Endothelial cell of umbilical vein (primary cell): ENCODE measurements at regions not wholly inside any gene's neighbourhood (a gene's known extent, or its start where the extent isn't known, plus 50 kb on each side); places are given as distances from the start of the nearest gene placed in this dataset.

ENCODE experiments used
- BruUV-seq: library from RNA; stranded (reverse); fragments of 400-500 nt; replicated peaks from 2 replicates; lab custom pipeline; 2021; lab: Mats Ljungman, UMichigan
- CTCF ChIA-PET: fragments of 300-600, 350-600 bp; sonication (Branson Sonifier 250); formaldehyde crosslinking; loops from one replicate; lab custom pipeline; 2021; ENCODE audit warnings: antibody characterized with exemption, inconsistent platforms; lab: Charles Lee
- POLR2A ChIA-PET: fragments of 300-600, 350-600 bp; sonication (Branson Sonifier 250); formaldehyde crosslinking; loops from one replicate; lab custom pipeline; 2021; ENCODE audit warnings: antibody characterized with exemption, inconsistent platforms; lab: Charles Lee
- DNase-seq: peaks from one replicate; pipeline ENCODE4 v3.0.0-alpha.2; 2011; ENCODE audit warnings: low read depth, low spot score
- FAIRE-seq: peaks from 2 replicates; lab custom pipeline; 2011; peaks lifted over from hg19 to GRCh38; lab: Jason Lieb, UNC
- H2AFZ ChIP-seq: 2 replicates; pipeline ENCODE4 v1.6.0; 2012; ENCODE audit warnings: low read depth, low read length, control low read depth, inconsistent platforms
- H3K27ac ChIP-seq: 2 replicates; pipeline ENCODE4 v1.5.1; 2011; ENCODE audit warnings: low read depth, mild to moderate bottlenecking, control low read depth, low read length, moderate library complexity; ENCODE audit not compliant: insufficient read depth
- H3K27me3 ChIP-seq, 2 experiments: 2 replicates each; pipeline versions ENCODE4 v1.6.0 to v1.6.1; 2011; ENCODE audit warnings: low read length in 2 of 2, mixed read lengths in 1 of 2; ENCODE audit not compliant: control insufficient read depth in 2 of 2, insufficient read depth in 2 of 2
- H3K36me3 ChIP-seq, 2 experiments: 2 replicates in 1 of 2; 3 replicates in 1 of 2; pipeline ENCODE4 v1.5.1; 2011; ENCODE audit warnings: low read length in 2 of 2, mild to moderate bottlenecking in 1 of 2, moderate library complexity in 1 of 2; ENCODE audit not compliant: control insufficient read depth in 2 of 2, insufficient read depth in 2 of 2; ENCODE audit errors: extremely low read depth in 1 of 2
- H3K4me1 ChIP-seq: 3 replicates; pipeline ENCODE4 v1.5.1; 2011; ENCODE audit warnings: mild to moderate bottlenecking, low read length; ENCODE audit not compliant: control insufficient read depth, insufficient read depth; ENCODE audit errors: extremely low read depth
- H3K4me2 ChIP-seq: 2 replicates; pipeline ENCODE4 v1.6.1; 2011; ENCODE audit warnings: low read length, control low read depth, mixed read lengths; ENCODE audit not compliant: insufficient read depth
- H3K4me3 ChIP-seq, 3 experiments: fragments of 200-600 bp in 1 of 3; sonication (generic), shearing (Covaris generic) in 1 of 3; replicated peaks in 1 of 3; 2 replicates each; pipeline ENCODE4 v1.5.1; 2011 to 2016; ENCODE audit warnings: control low read depth in 3 of 3, low read length in 3 of 3, mild to moderate bottlenecking in 2 of 3, inconsistent platforms in 1 of 3, low read depth in 1 of 3, moderate library complexity in 1 of 3; ENCODE audit not compliant: insufficient read depth in 1 of 3
- H3K79me2 ChIP-seq: 2 replicates; pipeline ENCODE4 v1.6.0; 2012; ENCODE audit warnings: low read length, inconsistent platforms; ENCODE audit not compliant: control insufficient read depth, insufficient read depth
- H3K9ac ChIP-seq: replicated peaks from 2 replicates; pipeline ENCODE3; 2011; ENCODE audit warnings: low read length, control low read depth; ENCODE audit not compliant: insufficient read depth; ENCODE audit errors: extremely low read depth
- H3K9me1 ChIP-seq: replicated peaks from 3 replicates; pipeline ENCODE4 v1.6.0; 2011; ENCODE audit warnings: mild to moderate bottlenecking, low read length; ENCODE audit not compliant: control insufficient read depth, insufficient read depth; ENCODE audit errors: extremely low read depth
- H3K9me3 ChIP-seq: replicated peaks from 2 replicates; pipeline ENCODE4 v1.5.1; 2012; ENCODE audit warnings: low read length, inconsistent platforms; ENCODE audit not compliant: control insufficient read depth, insufficient read depth
- H4K20me1 ChIP-seq: replicated peaks from 2 replicates; pipeline ENCODE3; 2011; ENCODE audit warnings: mild to moderate bottlenecking, low read length; ENCODE audit not compliant: control insufficient read depth, insufficient read depth; ENCODE audit errors: extremely low read depth
- EZH2 ChIP-seq: IDR thresholded peaks from 2 replicates; pipeline ENCODE4 v1.6.1; 2012; ENCODE audit warnings: borderline replicate concordance, low read depth, mild to moderate bottlenecking, moderate library complexity, low read length, inconsistent platforms; ENCODE audit not compliant: severe bottlenecking
- FOS ChIP-seq: IDR thresholded peaks from 2 replicates; pipeline ENCODE4 v1.6.1; 2011; ENCODE audit warnings: mild to moderate bottlenecking, low read length, moderate library complexity, borderline replicate concordance; ENCODE audit not compliant: insufficient read depth
- GATA2 ChIP-seq: IDR thresholded peaks from 2 replicates; pipeline ENCODE4 v1.7.0; 2011; ENCODE audit warnings: low read depth, mild to moderate bottlenecking, moderate library complexity, mixed read lengths, low read length; ENCODE audit not compliant: insufficient read length, insufficient read depth
- JUN ChIP-seq: IDR thresholded peaks from 2 replicates; pipeline ENCODE4 v1.6.1; 2011; ENCODE audit warnings: borderline replicate concordance, low read depth; ENCODE audit not compliant: insufficient read length, insufficient read depth
- MAX ChIP-seq: IDR thresholded peaks from 2 replicates; pipeline ENCODE4 v1.6.1; 2011; ENCODE audit not compliant: insufficient read depth, insufficient read length
- MYC ChIP-seq: IDR thresholded peaks from one replicate; pipeline ENCODE4 v1.6.1; 2011; ENCODE audit warnings: mild to moderate bottlenecking, low read depth, low read length
- POLR2A ChIP-seq: IDR thresholded peaks from 2 replicates; pipeline ENCODE4 v1.6.1; 2012; ENCODE audit warnings: low read depth, mild to moderate bottlenecking, control low read depth, low read length
- POLR2AphosphoS5 ChIP-seq: IDR thresholded peaks from 2 replicates; pipeline ENCODE4 v1.6.1; 2012; ENCODE audit warnings: low read depth, mild to moderate bottlenecking, control low read depth, low read length, moderate library complexity; ENCODE audit not compliant: insufficient read depth
- dilution Hi-C: fragments of 300-500 bp; cut with MboI; formaldehyde crosslinking; loops from one replicate; pipeline ENCODE4 v1.15.0; 2019; ENCODE audit warnings: low sequenced_read_pairs; ENCODE audit not compliant: extremely low pct_ligation_motif_present
- intact Hi-C: fragments of 100-400 bp; cut with micrococcal nuclease; formaldehyde crosslinking; loops from one replicate; pipeline ENCODE4 v1.10.0; 2022
- TF ChIP-seq, protein P1 (sequence below), 2 donors: IDR thresholded peaks; 1 replicate in 1 of 2; 2 replicates in 1 of 2; pipeline ENCODE4 v1.5.1; 2011; ENCODE audit warnings: low read length in 2 of 2, mild to moderate bottlenecking in 2 of 2, moderate library complexity in 2 of 2, control low read depth in 1 of 2, inconsistent platforms in 1 of 2, low read depth in 1 of 2; ENCODE audit not compliant: insufficient read depth in 1 of 2; ENCODE audit errors: extremely low read depth in 1 of 2

GRCh38 chr6:841569-841968, 148.6 kb upstream of the EXOC2 start:
- BruUV-seq = no TSS peak
- no peak overlapping the region for H3K4me3 ChIP-seq
- H3K27me3 ChIP-seq = no peaks in the 10 kb centered on the region
- H3K36me3 ChIP-seq = no peaks in the 10 kb centered on the region
- CTCF ChIA-PET = no interaction called here
- no peaks in the 10 kb centered on the region for H3K79me2 ChIP-seq
- H2AFZ ChIP-seq = no peak overlapping the region
- H3K9me3 ChIP-seq = no peaks in the 10 kb centered on the region
- H3K4me2 ChIP-seq = no peak overlapping the region
- DNase-seq = no peak
- H3K9me1 ChIP-seq = no peaks in the 10 kb centered on the region
- TF ChIP-seq, protein P1, sequence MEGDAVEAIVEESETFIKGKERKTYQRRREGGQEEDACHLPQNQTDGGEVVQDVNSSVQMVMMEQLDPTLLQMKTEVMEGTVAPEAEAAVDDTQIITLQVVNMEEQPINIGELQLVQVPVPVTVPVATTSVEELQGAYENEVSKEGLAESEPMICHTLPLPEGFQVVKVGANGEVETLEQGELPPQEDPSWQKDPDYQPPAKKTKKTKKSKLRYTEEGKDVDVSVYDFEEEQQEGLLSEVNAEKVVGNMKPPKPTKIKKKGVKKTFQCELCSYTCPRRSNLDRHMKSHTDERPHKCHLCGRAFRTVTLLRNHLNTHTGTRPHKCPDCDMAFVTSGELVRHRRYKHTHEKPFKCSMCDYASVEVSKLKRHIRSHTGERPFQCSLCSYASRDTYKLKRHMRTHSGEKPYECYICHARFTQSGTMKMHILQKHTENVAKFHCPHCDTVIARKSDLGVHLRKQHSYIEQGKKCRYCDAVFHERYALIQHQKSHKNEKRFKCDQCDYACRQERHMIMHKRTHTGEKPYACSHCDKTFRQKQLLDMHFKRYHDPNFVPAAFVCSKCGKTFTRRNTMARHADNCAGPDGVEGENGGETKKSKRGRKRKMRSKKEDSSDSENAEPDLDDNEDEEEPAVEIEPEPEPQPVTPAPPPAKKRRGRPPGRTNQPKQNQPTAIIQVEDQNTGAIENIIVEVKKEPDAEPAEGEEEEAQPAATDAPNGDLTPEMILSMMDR (IDR thresholded peaks at IDR 0.05; ENCODE audit: extremely low read depth in 1 of 2, insufficient read depth in 1 of 2, low read depth in 1 of 2, low read length in 2 of 2) = no peak
- TF ChIP-seq MYC = no peak
- no peak for TF ChIP-seq JUN
- TF ChIP-seq MAX = no peak
- TF ChIP-seq EZH2 = no peak
- TF ChIP-seq GATA2 = no peak
- TF ChIP-seq POLR2AphosphoS5 = no peak
- no peak for TF ChIP-seq POLR2A
- no peak for TF ChIP-seq FOS
- no peaks in the 10 kb centered on the region for H4K20me1 ChIP-seq
- no peaks in the 10 kb centered on the region for H3K4me1 ChIP-seq
- intact Hi-C loops = no loop called here
- H3K27ac ChIP-seq = no peak overlapping the region
- no peak for FAIRE-seq
- no peak overlapping the region for H3K9ac ChIP-seq
- dilution Hi-C loops = no loop called here
- POLR2A ChIA-PET = no interaction called here
